ENCODE measurements at regions not wholly inside any gene's neighbourhood (a gene's known extent, or its start where the extent isn't known, plus 50 kb on each side); places are given as distances from the start of the nearest gene placed in this dataset.

DNA sequence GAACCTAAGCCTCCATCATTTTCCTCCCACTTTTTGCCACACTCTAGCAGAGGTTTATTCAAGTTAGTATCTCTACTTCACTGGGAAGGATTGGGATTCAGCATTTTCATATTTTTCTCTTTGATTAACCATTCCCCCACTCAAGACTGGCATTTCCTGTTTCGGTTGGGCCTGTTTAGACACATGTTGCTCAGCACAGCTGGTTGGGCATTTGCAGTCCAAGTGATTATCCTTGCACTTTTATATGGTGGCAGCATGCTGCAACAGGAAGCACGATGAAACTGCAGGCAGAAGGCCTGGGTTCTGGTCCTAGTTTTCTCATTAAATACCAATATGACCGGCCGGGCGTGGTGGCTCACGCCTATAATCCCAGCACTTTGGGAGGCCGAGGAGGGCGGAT is 182.9 kb upstream of the GRIN2B start:
- Histone ChIP-seq H2BK20ac (ENCODE audit: low read depth, low read length, poor library complexity, severe bottlenecking) (no peak overlapping the region), H3K79me1 (ENCODE audit: insufficient read depth, low read depth, low read length, poor library complexity, severe bottlenecking) (no peaks in the 10 kb centered on the region), H3K23me2 (ENCODE audit: insufficient read length, low read depth, low read length, poor library complexity, severe bottlenecking) (no peaks in the 10 kb centered on the region), H3K9me3 (ENCODE audit: control insufficient read depth, low read depth, low read length) (no peaks in the 10 kb centered on the region), H3K4ac (ENCODE audit: low read depth, low read length) (no peak overlapping the region), H3K4me2 (ENCODE audit: insufficient read depth, insufficient read length, low read length) (no peak overlapping the region), H3K4me1 (ENCODE audit: insufficient read depth, low read length) (no peaks in the 10 kb centered on the region), H2AK5ac (ENCODE audit: insufficient read length, low read length) (no peak overlapping the region), H2BK15ac (ENCODE audit: low read depth, low read length) (no peak overlapping the region), H3K18ac (ENCODE audit: insufficient read length, low read depth, low read length) (no peak overlapping the region), H3K79me2 (ENCODE audit: insufficient read depth, low read length) (no peaks in the 10 kb centered on the region), H3K27ac (ENCODE audit: insufficient read length, low read depth, low read length) (no peak overlapping the region), H3K9ac (ENCODE audit: extremely low read depth, insufficient read length, low read length) (no peak overlapping the region), H2BK12ac (ENCODE audit: insufficient read length, low read depth, low read length) (no peak overlapping the region), H4K20me1 (ENCODE audit: control insufficient read depth, insufficient read depth, insufficient read length) (no peaks in the 10 kb centered on the region), H3T11ph (ENCODE audit: low read length) (no peak overlapping the region), H3K27me3 (ENCODE audit: insufficient read depth, low read length) (no peaks in the 10 kb centered on the region), H3K56ac (ENCODE audit: insufficient read length, low read depth, low read length) (no peak overlapping the region), H3K23ac (ENCODE audit: insufficient read length, low read depth, low read length) (no peak overlapping the region), H4K91ac (ENCODE audit: insufficient read length, low read depth, low read length) (no peak overlapping the region), H2AFZ (ENCODE audit: low read length) (no peak overlapping the region), H3K14ac (ENCODE audit: insufficient read depth, low read length) (no peak overlapping the region), H4K5ac (ENCODE audit: insufficient read length, low read depth, low read length) (no peak overlapping the region), H2BK5ac (ENCODE audit: insufficient read length, low read length) (no peak overlapping the region), H2BK120ac (ENCODE audit: low read depth, low read length, poor library complexity, severe bottlenecking) (no peak overlapping the region), H4K8ac (replicated peaks; ENCODE audit: insufficient read length, low read depth, low read length) (no peak overlapping the region)
- H3K27ac Mint-ChIP-seq, result no peak overlapping the region
- H3K9me3 Mint-ChIP-seq, result no peaks in the 10 kb centered on the region
- no peak for DNase-seq
- H3K4me1 Mint-ChIP-seq, result no peaks in the 10 kb centered on the region
- H3K36me3 Mint-ChIP-seq (ENCODE audit: insufficient read depth in 1 of 3, low read depth in 3 of 3), result no peaks in the 10 kb centered on the region; a peak in 1 of 7 replicates
- H3K27me3 Mint-ChIP-seq (ENCODE audit: low read depth), result peaks cover 1% of the 10 kb centered on the region; the same call in 1 of the 2 replicates
- TF ChIP-seq, protein P1, sequence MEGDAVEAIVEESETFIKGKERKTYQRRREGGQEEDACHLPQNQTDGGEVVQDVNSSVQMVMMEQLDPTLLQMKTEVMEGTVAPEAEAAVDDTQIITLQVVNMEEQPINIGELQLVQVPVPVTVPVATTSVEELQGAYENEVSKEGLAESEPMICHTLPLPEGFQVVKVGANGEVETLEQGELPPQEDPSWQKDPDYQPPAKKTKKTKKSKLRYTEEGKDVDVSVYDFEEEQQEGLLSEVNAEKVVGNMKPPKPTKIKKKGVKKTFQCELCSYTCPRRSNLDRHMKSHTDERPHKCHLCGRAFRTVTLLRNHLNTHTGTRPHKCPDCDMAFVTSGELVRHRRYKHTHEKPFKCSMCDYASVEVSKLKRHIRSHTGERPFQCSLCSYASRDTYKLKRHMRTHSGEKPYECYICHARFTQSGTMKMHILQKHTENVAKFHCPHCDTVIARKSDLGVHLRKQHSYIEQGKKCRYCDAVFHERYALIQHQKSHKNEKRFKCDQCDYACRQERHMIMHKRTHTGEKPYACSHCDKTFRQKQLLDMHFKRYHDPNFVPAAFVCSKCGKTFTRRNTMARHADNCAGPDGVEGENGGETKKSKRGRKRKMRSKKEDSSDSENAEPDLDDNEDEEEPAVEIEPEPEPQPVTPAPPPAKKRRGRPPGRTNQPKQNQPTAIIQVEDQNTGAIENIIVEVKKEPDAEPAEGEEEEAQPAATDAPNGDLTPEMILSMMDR (conservative IDR thresholded peaks at IDR 0.05), result no peak
- no peak overlapping the region for H3K4me3 Mint-ChIP-seq
- no CpG with 5 or more reads among the region's 8 CpGs for WGBS (ENCODE audit: extremely low coverage, insufficient read length, low lambda C conversion rate)
